Nephron progenitor cell (in vitro differentiated cells): ENCODE measurements at regions not wholly inside any gene's neighbourhood (a gene's known extent, or its start where the extent isn't known, plus 50 kb on each side); places are given as distances from the start of the nearest gene placed in this dataset.

Experiments used
- DNase-seq: peaks from one replicate; pipeline ENCODE4 v3.0.0; 2021
- H3K27ac Mint-ChIP-seq: 2 replicates; pipeline ENCODE4 v1.8.0; 2021; ENCODE audit warnings: mild to moderate bottlenecking, moderate library complexity, mixed read lengths
- H3K27me3 Mint-ChIP-seq: 2 replicates; pipeline ENCODE4 v1.8.0; 2021; ENCODE audit warnings: mild to moderate bottlenecking, low read depth, mixed read lengths; ENCODE audit not compliant: poor library complexity
- H3K36me3 Mint-ChIP-seq: 2 replicates; pipeline ENCODE4 v1.8.0; 2021; ENCODE audit warnings: low read depth, mixed read lengths
- H3K4me1 Mint-ChIP-seq: 2 replicates; pipeline ENCODE4 v1.8.0; 2021; ENCODE audit warnings: mixed read lengths
- H3K4me3 Mint-ChIP-seq: 2 replicates; pipeline ENCODE4 v1.8.0; 2021; ENCODE audit warnings: mild to moderate bottlenecking, moderate library complexity, mixed read lengths
- H3K9me3 Mint-ChIP-seq: 2 replicates; pipeline ENCODE4 v1.8.0; 2021; ENCODE audit warnings: mild to moderate bottlenecking, moderate library complexity, mixed read lengths
- TF ChIP-seq, protein P1 (sequence below): fragments of 200-600 bp; sonication (generic); IDR thresholded peaks from 2 replicates; pipeline ENCODE4 v1.5.0; 2021; ENCODE audit warnings: antibody characterized with exemption

DNA sequence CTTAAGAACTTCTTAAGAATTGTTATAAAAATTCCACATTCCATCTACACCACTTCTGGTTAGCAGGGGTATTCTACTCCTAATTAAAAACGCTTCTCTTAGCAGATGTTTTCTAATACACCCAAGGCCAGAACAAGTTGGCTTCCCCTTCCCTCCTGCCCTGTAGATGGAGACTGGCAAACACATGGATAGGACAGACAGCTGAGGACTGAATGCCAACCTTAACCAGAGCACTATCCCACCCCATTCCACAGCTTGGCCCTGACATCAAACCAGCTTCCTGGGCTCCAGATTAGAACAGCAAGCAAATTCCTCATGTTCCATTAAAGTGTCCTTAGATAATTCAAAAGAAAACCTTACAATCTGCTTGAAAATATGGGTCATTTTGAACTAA is 56.6 kb upstream of the IL6 start:
- Mint-ChIP-seq H3K9me3 (peaks cover 23% of the 10 kb centered on the region), H3K27ac (no peak overlapping the region), H3K27me3 (peaks cover 4% of the 10 kb centered on the region), H3K4me1 (peaks cover 28% of the 10 kb centered on the region), H3K36me3 (peaks cover 12% of the 10 kb centered on the region), H3K4me3 (no peak overlapping the region)
- no peak for DNase-seq
- TF ChIP-seq, protein P1, sequence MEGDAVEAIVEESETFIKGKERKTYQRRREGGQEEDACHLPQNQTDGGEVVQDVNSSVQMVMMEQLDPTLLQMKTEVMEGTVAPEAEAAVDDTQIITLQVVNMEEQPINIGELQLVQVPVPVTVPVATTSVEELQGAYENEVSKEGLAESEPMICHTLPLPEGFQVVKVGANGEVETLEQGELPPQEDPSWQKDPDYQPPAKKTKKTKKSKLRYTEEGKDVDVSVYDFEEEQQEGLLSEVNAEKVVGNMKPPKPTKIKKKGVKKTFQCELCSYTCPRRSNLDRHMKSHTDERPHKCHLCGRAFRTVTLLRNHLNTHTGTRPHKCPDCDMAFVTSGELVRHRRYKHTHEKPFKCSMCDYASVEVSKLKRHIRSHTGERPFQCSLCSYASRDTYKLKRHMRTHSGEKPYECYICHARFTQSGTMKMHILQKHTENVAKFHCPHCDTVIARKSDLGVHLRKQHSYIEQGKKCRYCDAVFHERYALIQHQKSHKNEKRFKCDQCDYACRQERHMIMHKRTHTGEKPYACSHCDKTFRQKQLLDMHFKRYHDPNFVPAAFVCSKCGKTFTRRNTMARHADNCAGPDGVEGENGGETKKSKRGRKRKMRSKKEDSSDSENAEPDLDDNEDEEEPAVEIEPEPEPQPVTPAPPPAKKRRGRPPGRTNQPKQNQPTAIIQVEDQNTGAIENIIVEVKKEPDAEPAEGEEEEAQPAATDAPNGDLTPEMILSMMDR, result no peak

DNA sequence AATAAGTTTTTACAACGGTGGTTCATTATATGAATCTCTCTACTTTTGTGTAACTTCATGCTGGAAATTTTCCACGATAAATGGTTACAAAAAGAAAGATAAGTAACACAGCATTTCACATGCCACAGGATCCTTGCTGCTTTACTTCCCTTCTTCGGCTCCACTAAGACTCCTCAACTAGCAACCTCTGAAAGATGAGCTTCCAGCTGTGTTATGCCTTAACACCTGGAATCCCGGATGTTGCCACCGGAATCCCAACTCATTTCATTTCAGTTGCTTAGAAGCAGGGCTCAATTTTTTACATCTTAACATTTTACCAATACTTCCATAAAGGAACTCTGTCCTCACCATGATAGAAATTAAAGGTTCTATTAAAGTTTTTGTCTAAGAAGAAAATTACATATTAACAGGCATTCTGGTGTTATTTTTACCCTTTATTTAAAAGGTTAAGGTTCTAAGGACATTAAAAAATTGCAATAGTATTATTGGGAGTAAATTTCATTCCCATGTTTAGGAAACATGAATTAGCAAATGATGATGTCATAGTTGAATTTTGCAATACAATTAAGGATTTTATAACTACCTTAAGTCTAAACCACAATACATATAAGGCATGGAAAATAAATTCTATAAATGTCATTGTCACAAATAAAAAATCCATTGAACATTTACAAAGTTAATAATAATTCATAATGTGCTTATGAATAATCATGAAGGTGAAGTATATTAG is 57.1 kb upstream of the IL6 start:
- H3K4me1 Mint-ChIP-seq, result peaks cover 28% of the 10 kb centered on the region
- H3K27me3 Mint-ChIP-seq, result peaks cover 4% of the 10 kb centered on the region
- peaks cover 12% of the 10 kb centered on the region for H3K36me3 Mint-ChIP-seq
- no peak overlapping the region for H3K4me3 Mint-ChIP-seq
- no peak overlapping the region for H3K27ac Mint-ChIP-seq
- H3K9me3 Mint-ChIP-seq, result peaks cover 23% of the 10 kb centered on the region
- TF ChIP-seq, protein P1, result no peak
- DNase-seq, result no peak

DNA sequence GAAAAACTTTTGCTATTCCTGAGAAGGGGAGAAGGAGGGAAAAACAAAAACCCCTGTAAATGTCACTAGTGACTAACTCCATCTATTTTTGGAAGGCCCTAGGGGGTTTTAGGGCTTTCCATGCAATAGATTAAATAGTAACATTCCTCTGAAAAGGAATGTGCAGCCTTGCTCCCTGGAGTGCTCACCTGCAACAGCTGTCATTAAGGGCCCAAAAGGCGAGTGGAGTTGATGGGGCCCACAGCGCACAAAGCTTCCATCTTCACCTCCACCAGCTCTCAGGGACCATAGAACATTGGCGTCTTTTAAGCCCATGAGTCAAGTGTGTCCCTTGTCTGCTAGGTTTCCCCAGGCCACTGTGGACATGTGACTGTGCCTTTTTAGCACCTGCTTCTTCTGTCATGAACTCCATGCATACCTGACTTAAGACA is 58.0 kb upstream of the IL6 start:
- no peak overlapping the region for H3K27ac Mint-ChIP-seq
- TF ChIP-seq, protein P1, result no peak
- DNase-seq, result no peak
- peaks cover 33% of the 10 kb centered on the region for H3K4me1 Mint-ChIP-seq
- H3K27me3 Mint-ChIP-seq, result peaks cover 4% of the 10 kb centered on the region
- H3K36me3 Mint-ChIP-seq, result peaks cover 8% of the 10 kb centered on the region
- no peak overlapping the region for H3K4me3 Mint-ChIP-seq
- peaks cover 23% of the 10 kb centered on the region for H3K9me3 Mint-ChIP-seq

DNA sequence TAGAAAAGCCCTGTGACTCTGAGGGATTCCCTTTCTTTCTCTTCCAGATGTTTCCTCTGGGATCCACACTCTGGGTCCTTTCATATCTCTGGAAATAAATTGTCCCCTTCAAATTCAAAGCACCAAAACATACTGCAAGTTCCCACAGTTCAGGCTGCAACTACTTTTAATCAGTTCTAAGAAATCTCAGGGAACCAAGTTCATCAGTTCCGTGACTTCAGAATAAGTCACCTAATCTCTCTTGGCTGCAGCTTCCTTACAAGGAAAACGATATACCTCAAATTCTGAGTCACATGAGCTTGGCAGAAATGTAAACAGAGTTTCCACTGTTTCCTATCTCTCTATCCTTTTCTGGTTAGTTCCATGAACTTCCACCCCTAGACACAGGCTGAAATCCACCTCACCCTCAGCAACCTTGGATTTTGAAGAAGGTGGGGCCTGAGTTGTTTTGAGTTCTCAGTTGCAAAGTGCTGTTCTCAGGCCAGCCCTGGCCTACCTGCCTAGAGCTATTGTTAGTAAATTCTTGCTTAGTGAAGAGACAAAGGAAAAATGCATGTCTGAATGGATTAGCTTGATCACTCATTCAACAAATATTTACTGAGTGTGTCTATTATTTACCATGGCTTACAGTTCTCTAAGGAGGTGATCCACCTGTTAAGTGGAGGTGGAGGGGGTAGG is 59.3 kb upstream of the IL6 start:
- TF ChIP-seq, protein P1, result no peak
- Mint-ChIP-seq H3K27me3 (peaks cover 4% of the 10 kb centered on the region), H3K4me3 (no peak overlapping the region), H3K9me3 (peaks cover 14% of the 10 kb centered on the region), H3K27ac (no peak overlapping the region), H3K36me3 (no peaks in the 10 kb centered on the region), H3K4me1 (peaks cover 20% of the 10 kb centered on the region)
- no peak for DNase-seq

DNA sequence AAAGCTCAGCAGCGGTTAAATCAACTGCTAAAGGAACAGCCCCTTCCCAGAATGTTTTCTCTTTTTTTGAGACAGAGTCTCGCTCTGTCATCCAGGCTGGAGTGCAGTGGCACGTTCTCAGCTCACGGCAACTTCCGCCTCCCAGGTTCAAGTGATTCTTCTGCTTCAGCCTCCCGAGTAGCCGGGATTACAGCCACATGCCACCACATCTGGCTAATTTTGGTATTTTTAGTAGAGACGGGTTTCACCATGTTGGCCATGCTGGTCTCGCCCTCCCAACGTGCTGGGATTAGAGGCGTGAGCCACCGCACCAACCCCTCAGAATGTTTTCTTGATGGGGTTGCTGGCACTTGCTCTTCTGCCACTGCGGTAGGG is 59.8 kb upstream of the IL6 start:
- Mint-ChIP-seq H3K4me3 (no peak overlapping the region), H3K4me1 (peaks cover 15% of the 10 kb centered on the region), H3K9me3 (peaks cover 10% of the 10 kb centered on the region), H3K36me3 (no peaks in the 10 kb centered on the region), H3K27ac (no peak overlapping the region), H3K27me3 (peaks cover 4% of the 10 kb centered on the region)
- TF ChIP-seq, protein P1, result no peak
- DNase-seq, result no peak
